GM12872 (cell line): ENCODE measurements at regions not wholly inside any gene's neighbourhood (a gene's known extent, or its start where the extent isn't known, plus 50 kb on each side); places are given as distances from the start of the nearest gene placed in this dataset.

Experiments used
- CTCF ChIP-seq: IDR thresholded peaks from 3 replicates; pipeline ENCODE4 v1.5.1; 2011; ENCODE audit warnings: low read depth, mild to moderate bottlenecking, low read length, moderate library complexity; ENCODE audit not compliant: insufficient read depth

- peak; percentile 68 for TF ChIP-seq CTCF
These were observed 254.6 kb downstream of the PTEN start for GRCh38 chr10:88117869-88118632.

GRCh38 chr10:88118729-88119128 lies 255.3 kb downstream of the PTEN start:
- no peak for TF ChIP-seq CTCF

- no peak for TF ChIP-seq CTCF
These were observed 255.7 kb downstream of the PTEN start for GRCh38 chr10:88119160-88119559.

- no peak for TF ChIP-seq CTCF
These were observed 256.6 kb downstream of the PTEN start for GRCh38 chr10:88120075-88120474.

- TF ChIP-seq CTCF = no peak
These were observed 257.3 kb downstream of the PTEN start for GRCh38 chr10:88120599-88121333.

GRCh38 chr10:88121361-88121760 lies 257.9 kb downstream of the PTEN start:
- no peak for TF ChIP-seq CTCF

- no peak for TF ChIP-seq CTCF
These were observed 258.7 kb downstream of the PTEN start for GRCh38 chr10:88122145-88122544.
